ENCODE measurements at regions not wholly inside any gene's neighbourhood (a gene's known extent, or its start where the extent isn't known, plus 50 kb on each side); places are given as distances from the start of the nearest gene placed in this dataset.

- no peak for DNase-seq (ENCODE audit: low spot score)
- no peak for TF ChIP-seq CTCF (IDR thresholded peaks at IDR 0.05; ENCODE audit: extremely low read depth, missing control alignments)
Observed at GRCh38 chr4:3818371-3818770, 52.2 kb downstream of the ADRA2C start.

DNA sequence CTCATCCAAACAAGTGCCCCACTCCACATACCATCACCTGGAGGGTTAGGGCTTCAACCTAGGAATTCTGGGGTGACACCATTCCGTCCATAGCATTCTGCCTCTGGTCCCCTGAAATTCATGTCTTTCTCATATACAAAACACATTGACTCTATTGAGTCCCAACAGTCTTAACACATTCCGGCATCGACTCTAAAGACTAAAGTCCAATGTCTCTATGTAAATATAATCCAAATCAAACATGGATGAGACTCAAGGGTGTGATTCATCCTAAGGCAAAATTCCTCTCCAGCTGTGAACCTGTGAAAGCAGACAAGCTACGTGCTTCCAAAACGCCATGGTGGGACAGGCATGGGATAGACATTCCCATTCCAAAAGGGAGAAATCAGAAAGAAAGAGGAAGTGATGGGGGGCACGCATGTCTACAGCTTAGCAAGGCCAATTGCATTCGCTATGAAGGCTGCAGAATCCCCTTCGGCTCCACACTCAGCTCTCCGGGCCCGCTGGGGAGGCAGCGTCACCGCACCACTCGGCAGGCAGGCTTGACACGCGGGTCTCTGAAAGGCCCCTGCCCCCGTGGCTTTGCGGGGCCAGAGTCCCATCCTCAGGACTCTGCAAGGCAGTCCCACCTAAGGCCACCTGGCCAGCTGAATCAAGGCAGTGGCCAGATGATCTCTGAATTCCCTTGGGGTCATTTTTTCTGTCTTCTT, 53.2 kb downstream of the ADRA2C start:
- no peak for TF ChIP-seq CTCF (IDR thresholded peaks at IDR 0.05; ENCODE audit: extremely low read depth, missing control alignments)

DNA sequence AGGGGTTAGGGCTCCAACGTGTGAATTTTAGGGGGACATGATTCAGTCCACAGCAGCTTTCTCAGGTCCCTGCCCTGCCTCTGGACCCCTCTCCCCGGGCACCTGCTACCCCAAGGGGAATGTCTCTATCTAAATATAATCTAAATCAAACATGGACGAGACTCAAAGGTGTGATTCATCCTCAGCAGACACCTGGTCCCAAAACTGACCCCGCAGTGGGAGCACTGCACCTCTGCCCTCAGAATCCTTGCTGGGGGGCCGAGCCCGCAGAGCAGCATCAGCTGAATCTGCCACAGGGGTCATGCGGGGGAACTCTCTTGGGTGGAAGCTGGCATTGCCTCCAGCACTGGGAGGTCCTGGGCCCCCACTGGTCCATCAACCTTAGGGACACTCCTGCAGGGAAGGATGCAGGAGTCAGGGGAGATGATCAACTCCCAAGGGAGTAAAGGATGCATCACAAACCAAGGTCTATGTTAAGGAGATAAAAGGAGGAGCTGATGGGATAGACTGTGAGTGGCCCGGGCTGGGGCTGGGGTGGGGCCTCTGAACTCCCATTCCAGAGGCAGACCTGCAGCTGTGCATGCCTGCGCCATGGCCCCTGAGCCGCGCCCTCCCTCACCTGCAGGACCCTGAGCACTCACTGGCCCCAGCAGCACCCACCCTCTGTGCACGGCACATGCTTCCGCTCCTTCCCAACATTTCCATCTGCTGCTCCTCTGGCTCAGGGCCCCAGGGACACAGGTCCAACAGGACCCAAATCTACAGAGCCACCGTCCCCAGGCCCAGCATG, 54.0 kb downstream of the ADRA2C start:
- TF ChIP-seq CTCF (IDR thresholded peaks at IDR 0.05; ENCODE audit: extremely low read depth, missing control alignments) = no peak
- no peak for DNase-seq (ENCODE audit: low spot score)

More for the DNA sequence above, 53.2 kb downstream of the ADRA2C start:
- no peak for DNase-seq (ENCODE audit: low spot score)

GRCh38 chr4:3820806-3821579, 54.8 kb downstream of the ADRA2C start:
- no peak for DNase-seq (ENCODE audit: low spot score)
- no peak for TF ChIP-seq CTCF (IDR thresholded peaks at IDR 0.05; ENCODE audit: extremely low read depth, missing control alignments)

DNA sequence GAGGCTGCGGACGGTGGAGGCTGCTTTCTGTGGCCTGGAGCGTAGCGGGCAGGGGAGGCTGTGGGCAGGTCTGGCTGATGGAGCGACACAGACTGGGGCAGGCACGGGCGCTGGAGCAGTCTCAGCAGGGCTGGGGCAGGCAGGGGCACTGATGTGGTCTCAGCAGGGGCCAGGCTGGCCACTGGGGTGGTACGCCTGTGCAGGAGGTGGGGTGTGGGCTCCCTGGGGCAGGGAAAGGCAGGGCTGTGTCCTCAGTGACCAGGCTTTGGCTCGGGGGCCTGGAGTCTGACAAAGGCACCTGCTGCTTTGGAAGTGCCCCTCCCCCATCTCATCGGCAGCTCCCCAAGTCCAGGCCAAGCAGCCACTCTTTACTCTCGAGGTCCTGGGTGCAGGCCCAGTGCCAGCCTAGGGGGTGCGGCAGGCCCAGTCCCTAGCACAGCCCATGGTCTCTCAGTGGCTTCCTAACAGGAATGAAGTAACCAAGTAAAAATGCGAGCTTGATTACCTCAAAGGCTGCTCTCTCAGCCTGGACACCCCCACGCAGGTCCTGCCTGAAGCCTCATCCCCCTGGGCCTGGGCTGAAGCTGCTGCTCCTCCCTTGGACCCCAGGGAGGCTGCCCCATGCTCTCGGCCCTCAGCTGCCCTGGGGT, 55.5 kb downstream of the ADRA2C start:
- TF ChIP-seq CTCF (IDR thresholded peaks at IDR 0.05; ENCODE audit: extremely low read depth, missing control alignments) = no peak
- no peak for DNase-seq (ENCODE audit: low spot score)

DNA sequence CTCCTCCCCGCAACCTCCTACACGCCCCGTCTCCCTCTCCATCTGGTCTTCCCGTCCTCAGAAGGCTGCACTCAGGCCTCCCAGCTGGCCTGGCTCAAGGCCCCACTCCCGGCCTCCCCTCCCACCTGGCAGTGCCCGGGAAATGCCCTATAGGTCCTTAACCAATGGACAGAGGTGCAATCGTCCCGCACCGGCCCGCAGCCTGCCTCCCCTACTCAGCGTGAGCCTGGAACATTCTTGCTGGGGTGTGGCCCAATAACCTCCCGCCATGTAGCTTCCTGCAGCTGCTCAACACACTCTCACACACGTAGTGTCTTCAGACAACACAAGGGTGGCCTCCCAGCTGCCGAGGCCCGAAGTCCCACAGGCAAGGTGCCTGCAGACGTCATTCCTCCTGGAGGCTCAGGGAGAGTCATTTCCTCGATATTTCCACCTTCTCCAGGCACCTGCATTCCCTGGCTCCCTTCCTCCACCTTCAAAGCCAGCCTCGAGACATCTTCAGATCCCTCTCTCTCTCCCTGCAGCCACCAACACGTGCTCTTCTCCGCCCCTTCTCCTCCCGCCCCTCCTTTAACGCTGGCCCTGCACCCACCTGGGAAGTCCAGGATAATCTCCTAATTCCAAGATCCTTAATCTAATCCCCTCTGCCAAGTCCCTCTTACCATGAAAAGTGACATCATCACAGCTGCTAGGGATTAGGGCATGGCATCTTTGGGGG, 56.2 kb downstream of the ADRA2C start:
- DNase-seq (ENCODE audit: low spot score) = no peak
- no peak for TF ChIP-seq CTCF (IDR thresholded peaks at IDR 0.05; ENCODE audit: extremely low read depth, missing control alignments)

Measured in GM20000 (cell line).